Loucy (cell line): ENCODE measurements at regions not wholly inside any gene's neighbourhood (a gene's known extent, or its start where the extent isn't known, plus 50 kb on each side); places are given as distances from the start of the nearest gene placed in this dataset.

Experiments used
- H2AFZ ChIP-seq: fragments of 200-600 bp; sonication (generic); 2 replicates; pipeline ENCODE4 v1.6.0; 2016; ENCODE audit warnings: antibody characterized with exemption, mild to moderate bottlenecking, low read length, moderate library complexity
- H3F3A ChIP-seq: fragments of 200-600 bp; 2 replicates; pipeline ENCODE4 v1.6.0; 2016; ENCODE audit warnings: antibody characterized with exemption, low read depth, mild to moderate bottlenecking
- H3K27me3 ChIP-seq: fragments of 200-600 bp; sonication (generic); 2 replicates; pipeline ENCODE4 v1.6.1; 2014; ENCODE audit warnings: low read length, mild to moderate bottlenecking; ENCODE audit not compliant: insufficient read depth, poor library complexity, severe bottlenecking
- H3K36me3 ChIP-seq: fragments of 200-600 bp; sonication (generic); 2 replicates; pipeline ENCODE4 v1.6.1; 2016; ENCODE audit warnings: low read length; ENCODE audit not compliant: insufficient read depth
- H3K4me1 ChIP-seq: fragments of 200-600 bp; sonication (generic); 2 replicates; pipeline ENCODE4 v1.5.1; 2014; ENCODE audit warnings: low read length, mild to moderate bottlenecking; ENCODE audit not compliant: insufficient read depth, poor library complexity, severe bottlenecking
- H3K4me2 ChIP-seq: fragments of 200-600 bp; sonication (generic); 2 replicates; pipeline ENCODE4 v1.6.0; 2014; ENCODE audit warnings: antibody characterized with exemption, low read length, low read depth, mild to moderate bottlenecking; ENCODE audit not compliant: poor library complexity, severe bottlenecking
- H3K4me3 ChIP-seq: fragments of 200-600 bp; sonication (generic); 2 replicates; pipeline ENCODE4 v1.5.1; 2014; ENCODE audit warnings: low read length, mild to moderate bottlenecking, mixed read lengths; ENCODE audit not compliant: poor library complexity, severe bottlenecking
- H3K79me2 ChIP-seq: fragments of 200-600 bp; sonication (generic); 2 replicates; pipeline ENCODE4 v1.6.1; 2014; ENCODE audit warnings: low read length; ENCODE audit not compliant: insufficient read depth
- H3K9ac ChIP-seq: fragments of 200-600 bp; sonication (generic); 2 replicates; pipeline ENCODE4 v1.6.0; 2014; ENCODE audit warnings: mild to moderate bottlenecking, low read depth, low read length, moderate library complexity; ENCODE audit not compliant: poor library complexity, severe bottlenecking
- H3K9me2 ChIP-seq: fragments of 200-600 bp; sonication (generic); replicated peaks from 2 replicates; pipeline ENCODE4 v1.6.1; 2016; ENCODE audit warnings: low read depth, low read length, mixed read lengths
- H3K9me3 ChIP-seq: fragments of 200-600 bp; sonication (generic); 2 replicates; pipeline ENCODE4 v1.6.1; 2014; ENCODE audit warnings: mild to moderate bottlenecking, antibody characterized with exemption, low read length, low read depth; ENCODE audit not compliant: insufficient read depth
- H4K20me1 ChIP-seq: fragments of 200-600 bp; sonication (generic); 2 replicates; pipeline ENCODE4 v1.6.0; 2014; ENCODE audit warnings: antibody characterized with exemption, low read length, mild to moderate bottlenecking; ENCODE audit not compliant: insufficient read depth, poor library complexity, severe bottlenecking
- CTCF ChIP-seq: fragments of 200-600 bp; sonication (generic); conservative IDR thresholded peaks from 2 replicates; pipeline ENCODE4 v1.5.1; 2014; ENCODE audit warnings: mild to moderate bottlenecking, antibody characterized with exemption, low read length
- EZH2phosphoT487 ChIP-seq: fragments of 200-600 bp; IDR thresholded peaks from 2 replicates; pipeline ENCODE4 v1.6.1; 2018; ENCODE audit warnings: antibody characterized with exemption, mild to moderate bottlenecking, moderate library complexity, borderline replicate concordance

GRCh38 chr6:6941201-6941600, 166.6 kb upstream of the RREB1 start:
- no peaks in the 10 kb centered on the region for H3K9me3 ChIP-seq
- no peaks in the 10 kb centered on the region for H3K4me1 ChIP-seq
- no peak overlapping the region for H3K9ac ChIP-seq
- no peak overlapping the region for H2AFZ ChIP-seq
- H3K9me2 ChIP-seq, result no peaks in the 10 kb centered on the region
- no peaks in the 10 kb centered on the region for H3K36me3 ChIP-seq
- H3K27me3 ChIP-seq, result no peaks in the 10 kb centered on the region
- H3K79me2 ChIP-seq, result no peaks in the 10 kb centered on the region
- H3F3A ChIP-seq, result no peaks in the 10 kb centered on the region
- H4K20me1 ChIP-seq, result no peaks in the 10 kb centered on the region
- H3K4me3 ChIP-seq, result no peak overlapping the region
- TF ChIP-seq CTCF, result no peak
- no peak for TF ChIP-seq EZH2phosphoT487
- H3K4me2 ChIP-seq, result no peak overlapping the region

GRCh38 chr6:6942091-6942490, 165.7 kb upstream of the RREB1 start:
- Histone ChIP-seq H3K27me3 (no peaks in the 10 kb centered on the region), H2AFZ (no peak overlapping the region), H3K4me1 (no peaks in the 10 kb centered on the region), H3K9ac (no peak overlapping the region), H3K36me3 (no peaks in the 10 kb centered on the region), H4K20me1 (no peaks in the 10 kb centered on the region), H3K9me3 (no peaks in the 10 kb centered on the region), H3K79me2 (no peaks in the 10 kb centered on the region), H3K4me3 (no peak overlapping the region), H3K4me2 (no peak overlapping the region), H3F3A (no peaks in the 10 kb centered on the region), H3K9me2 (no peaks in the 10 kb centered on the region)
- no peak for TF ChIP-seq EZH2phosphoT487
- TF ChIP-seq CTCF, result no peak

- H3K4me1 ChIP-seq, result no peaks in the 10 kb centered on the region
- no peaks in the 10 kb centered on the region for H3F3A ChIP-seq
- no peaks in the 10 kb centered on the region for H3K27me3 ChIP-seq
- peak overlapping the region; percentile 32; the same call in 1 of the 2 replicates for H2AFZ ChIP-seq
- TF ChIP-seq CTCF (no peak), EZH2phosphoT487 (no peak)
- H3K9me2 ChIP-seq, result no peaks in the 10 kb centered on the region
- H3K9me3 ChIP-seq, result no peaks in the 10 kb centered on the region
- no peaks in the 10 kb centered on the region for H3K79me2 ChIP-seq
- H3K9ac ChIP-seq, result no peak overlapping the region
- H3K4me2 ChIP-seq, result no peak overlapping the region
- H3K36me3 ChIP-seq, result no peaks in the 10 kb centered on the region
- H4K20me1 ChIP-seq, result no peaks in the 10 kb centered on the region
- no peak overlapping the region for H3K4me3 ChIP-seq
Measured at GRCh38 chr6:6942831-6943230, 164.9 kb upstream of the RREB1 start.
